Caco-2 (cell line): ENCODE measurements at regions not wholly inside any gene's neighbourhood (a gene's known extent, or its start where the extent isn't known, plus 50 kb on each side); places are given as distances from the start of the nearest gene placed in this dataset.

Experiments
- BruUV-seq: library from RNA; stranded (reverse); fragments of 400-500 nt; replicated peaks from 2 replicates; lab custom pipeline; 2021; lab: Mats Ljungman, UMichigan
- CTCF ChIA-PET: fragments of 300-600 bp; sonication (Branson Sonifier 250); formaldehyde crosslinking; loops from one replicate; lab custom pipeline; 2022; ENCODE audit warnings: antibody characterized with exemption; lab: Charles Lee
- POLR2A ChIA-PET: fragments of 300-600 bp; sonication (Branson Sonifier 250); formaldehyde crosslinking; loops from one replicate; lab custom pipeline; 2022; ENCODE audit warnings: antibody characterized with exemption; lab: Charles Lee
- DNase-seq, 2 experiments: peaks; one replicate each; pipeline versions ENCODE4 v3.0.0 to v3.0.0-alpha.2; 2020 to 2022
- H3K27me3 ChIP-seq: replicated peaks from 2 replicates; pipeline ENCODE4 v1.6.0; 2011; ENCODE audit warnings: low read length; ENCODE audit not compliant: control insufficient read depth, insufficient read depth
- H3K36me3 ChIP-seq: 2 replicates; pipeline ENCODE4 v1.5.1; 2011; ENCODE audit warnings: low read length; ENCODE audit not compliant: control insufficient read depth, insufficient read depth
- H3K4me1 ChIP-seq: fragments of 250-450 bp; sonication (Bioruptor Pico); 2 replicates; pipeline ENCODE4 v1.5.1; 2020; ENCODE audit warnings: mild to moderate bottlenecking
- H3K4me3 ChIP-seq: 2 replicates; pipeline ENCODE4 v1.5.1; 2011; ENCODE audit warnings: low read depth, mild to moderate bottlenecking, control low read depth, low read length
- H3K9me3 ChIP-seq: fragments of 250-450 bp; sonication (Bioruptor Pico); 2 replicates; pipeline ENCODE4 v1.5.1; 2020; ENCODE audit warnings: mild to moderate bottlenecking, moderate library complexity
- H3K27ac Mint-ChIP-seq: one replicate; pipeline ENCODE4 v1.8.0; 2022; ENCODE audit warnings: mixed read lengths; ENCODE audit not compliant: unreplicated experiment
- H3K27me3 Mint-ChIP-seq: one replicate; pipeline ENCODE4 v1.8.0; 2022; ENCODE audit warnings: mixed read lengths; ENCODE audit not compliant: insufficient read depth, unreplicated experiment
- H3K36me3 Mint-ChIP-seq: one replicate; pipeline ENCODE4 v1.8.0; 2022; ENCODE audit warnings: mild to moderate bottlenecking, mixed read lengths; ENCODE audit not compliant: insufficient read depth, unreplicated experiment
- H3K4me1 Mint-ChIP-seq: one replicate; pipeline ENCODE4 v1.8.0; 2022; ENCODE audit warnings: low read depth, mixed read lengths; ENCODE audit not compliant: unreplicated experiment
- H3K4me3 Mint-ChIP-seq: one replicate; pipeline ENCODE4 v1.8.0; 2022; ENCODE audit warnings: mild to moderate bottlenecking, moderate library complexity, mixed read lengths; ENCODE audit not compliant: unreplicated experiment
- H3K9me3 Mint-ChIP-seq: one replicate; pipeline ENCODE4 v1.8.0; 2022; ENCODE audit warnings: mixed read lengths; ENCODE audit not compliant: unreplicated experiment
- CTCF ChIP-seq, 2 experiments: fragments of 200-600 bp in 1 of 2; IDR thresholded peaks; 1 replicate in 1 of 2; 2 replicates in 1 of 2; pipeline versions ENCODE4 v1.5.1 to v1.8.0; 2011 to 2022; ENCODE audit warnings: antibody characterized with exemption in 1 of 2, control low read depth in 1 of 2, inconsistent platforms in 1 of 2, low read depth in 1 of 2, low read length in 1 of 2, mild to moderate bottlenecking in 1 of 2, moderate library complexity in 1 of 2; ENCODE audit not compliant: insufficient read depth in 1 of 2, severe bottlenecking in 1 of 2, unreplicated experiment in 1 of 2
- intact Hi-C: fragments of 100-400 bp; cut with micrococcal nuclease; formaldehyde crosslinking; loops from one replicate; pipeline ENCODE4 v1.10.0; 2022; ENCODE audit not compliant: unreplicated experiment

GRCh38 chr13:47656651-47657050 lies 344.4 kb downstream of the SUCLA2 start:
- intact Hi-C loops, result no loop called here
- Mint-ChIP-seq H3K27me3 (peaks cover 8% of the 10 kb centered on the region), H3K27ac (no peak overlapping the region), H3K9me3 (no peaks in the 10 kb centered on the region), H3K4me3 (no peak overlapping the region), H3K4me1 (no peaks in the 10 kb centered on the region), H3K36me3 (no peaks in the 10 kb centered on the region)
- no peaks in the 10 kb centered on the region for H3K4me1 ChIP-seq
- CTCF ChIA-PET, result no interaction called here
- H3K9me3 ChIP-seq, result no peaks in the 10 kb centered on the region
- no peaks in the 10 kb centered on the region for H3K27me3 ChIP-seq
- H3K4me3 ChIP-seq, result no peak overlapping the region
- no peak for DNase-seq
- POLR2A ChIA-PET, result no interaction called here
- BruUV-seq, result no TSS peak
- no peak for TF ChIP-seq CTCF (IDR thresholded peaks at IDR 0.05; ENCODE audit: insufficient read depth in 1 of 2, low read depth in 1 of 2, low read length in 1 of 2, severe bottlenecking in 1 of 2, unreplicated experiment in 1 of 2)
- no peaks in the 10 kb centered on the region for H3K36me3 ChIP-seq

DNA sequence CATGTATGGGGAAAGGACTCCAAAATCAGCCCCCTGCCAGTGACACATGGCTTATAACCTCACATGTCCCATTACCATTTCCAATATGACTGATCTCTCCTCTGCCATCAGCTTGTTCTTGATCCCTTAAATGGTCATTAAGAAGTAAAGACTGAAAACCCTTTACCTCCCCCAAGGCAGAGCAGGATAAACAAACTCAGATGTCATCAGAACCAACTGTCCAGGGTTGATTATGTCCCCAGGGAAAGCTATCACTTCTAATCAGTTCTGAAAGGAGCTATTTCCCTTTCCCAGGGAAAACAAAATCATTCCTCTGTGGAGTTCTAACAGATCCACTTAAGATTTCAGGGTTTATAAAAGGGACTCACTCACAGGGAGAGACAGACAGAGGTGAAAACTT lies 350.9 kb downstream of the SUCLA2 start:
- ChIA-PET CTCF (no interaction called here), POLR2A (no interaction called here)
- Histone ChIP-seq H3K9me3 (no peaks in the 10 kb centered on the region), H3K27me3 (no peaks in the 10 kb centered on the region), H3K4me3 (no peak overlapping the region), H3K4me1 (no peaks in the 10 kb centered on the region), H3K36me3 (no peaks in the 10 kb centered on the region)
- Mint-ChIP-seq H3K27ac (no peak overlapping the region), H3K4me3 (no peak overlapping the region), H3K36me3 (no peaks in the 10 kb centered on the region), H3K9me3 (no peaks in the 10 kb centered on the region), H3K4me1 (no peaks in the 10 kb centered on the region), H3K27me3 (peaks cover 3% of the 10 kb centered on the region)
- TF ChIP-seq CTCF (IDR thresholded peaks at IDR 0.05; ENCODE audit: insufficient read depth in 1 of 2, low read depth in 1 of 2, low read length in 1 of 2, severe bottlenecking in 1 of 2, unreplicated experiment in 1 of 2), result no peak
- no peak for DNase-seq
- intact Hi-C loops, result no loop called here
- no TSS peak for BruUV-seq

GRCh38 chr13:47647001-47647400 lies 354.1 kb downstream of the SUCLA2 start:
- no peak overlapping the region for H3K4me3 ChIP-seq
- ChIA-PET CTCF (no interaction called here), POLR2A (no interaction called here)
- H3K9me3 Mint-ChIP-seq, result no peaks in the 10 kb centered on the region
- H3K36me3 ChIP-seq, result no peaks in the 10 kb centered on the region
- H3K27me3 ChIP-seq, result no peaks in the 10 kb centered on the region; the same call in 1 of the 2 replicates
- no peaks in the 10 kb centered on the region for H3K9me3 ChIP-seq
- DNase-seq, result no peak
- H3K4me1 Mint-ChIP-seq, result no peaks in the 10 kb centered on the region
- no peaks in the 10 kb centered on the region for H3K27me3 Mint-ChIP-seq
- H3K4me1 ChIP-seq, result no peaks in the 10 kb centered on the region
- no peak overlapping the region for H3K27ac Mint-ChIP-seq
- BruUV-seq, result no TSS peak
- no peak overlapping the region for H3K4me3 Mint-ChIP-seq
- no peaks in the 10 kb centered on the region for H3K36me3 Mint-ChIP-seq
- intact Hi-C loops, result no loop called here
- no peak for TF ChIP-seq CTCF (IDR thresholded peaks at IDR 0.05; ENCODE audit: insufficient read depth in 1 of 2, low read depth in 1 of 2, low read length in 1 of 2, severe bottlenecking in 1 of 2, unreplicated experiment in 1 of 2)
